GM20431 (cell line): ENCODE measurements at regions not wholly inside any gene's neighbourhood (a gene's known extent, or its start where the extent isn't known, plus 50 kb on each side); places are given as distances from the start of the nearest gene placed in this dataset.

Source experiments
- in situ Hi-C: fragments of 300-500 bp; cut with MseI, MboI; formaldehyde crosslinking; loops from one replicate; pipeline ENCODE4 v1.15.0; 2020; ENCODE audit warnings: low sequenced_read_pairs; ENCODE audit not compliant: unreplicated experiment

- in situ Hi-C loops = no loop called here
Measured at GRCh38 chr1:218785928-218786327, 387.8 kb upstream of the LYPLAL1 start.

- in situ Hi-C loops = no loop called here
Measured at GRCh38 chr1:218787826-218788225, 385.9 kb upstream of the LYPLAL1 start.

GRCh38 chr1:218796773-218797172 lies 376.9 kb upstream of the LYPLAL1 start:
- in situ Hi-C loops = no loop called here

GRCh38 chr1:218802799-218803198 lies 370.9 kb upstream of the LYPLAL1 start:
- in situ Hi-C loops = no loop called here

DNA sequence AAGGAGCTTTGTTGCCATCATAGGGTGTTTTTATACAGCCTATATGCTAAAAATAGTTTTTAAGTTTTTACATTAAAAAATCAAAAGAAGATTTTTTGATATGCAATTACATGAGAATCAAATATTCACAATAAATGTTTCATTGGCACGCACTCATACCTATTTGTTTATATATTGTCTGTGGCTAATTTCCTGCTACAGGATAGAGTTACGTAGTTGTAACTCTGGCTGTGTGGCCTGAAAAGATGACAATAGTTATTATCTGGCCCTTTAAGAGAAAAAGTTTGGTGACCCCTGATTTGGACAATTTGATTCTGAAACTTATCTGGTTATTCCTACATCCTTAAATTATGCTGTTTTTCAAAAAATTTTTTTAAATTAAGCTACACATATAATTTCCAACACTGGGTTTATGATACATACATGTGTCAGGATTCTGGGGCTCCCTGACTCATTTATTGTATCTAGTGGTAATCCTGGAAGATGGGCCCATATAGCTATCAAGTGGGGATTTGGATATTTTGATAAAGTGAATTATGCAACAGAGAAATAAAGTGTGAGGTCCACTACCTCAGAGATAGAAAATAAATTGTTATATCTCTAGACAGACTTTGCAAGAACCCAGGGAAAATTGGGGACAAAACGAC lies 370.2 kb upstream of the LYPLAL1 start:
- in situ Hi-C loops = no loop called here

DNA sequence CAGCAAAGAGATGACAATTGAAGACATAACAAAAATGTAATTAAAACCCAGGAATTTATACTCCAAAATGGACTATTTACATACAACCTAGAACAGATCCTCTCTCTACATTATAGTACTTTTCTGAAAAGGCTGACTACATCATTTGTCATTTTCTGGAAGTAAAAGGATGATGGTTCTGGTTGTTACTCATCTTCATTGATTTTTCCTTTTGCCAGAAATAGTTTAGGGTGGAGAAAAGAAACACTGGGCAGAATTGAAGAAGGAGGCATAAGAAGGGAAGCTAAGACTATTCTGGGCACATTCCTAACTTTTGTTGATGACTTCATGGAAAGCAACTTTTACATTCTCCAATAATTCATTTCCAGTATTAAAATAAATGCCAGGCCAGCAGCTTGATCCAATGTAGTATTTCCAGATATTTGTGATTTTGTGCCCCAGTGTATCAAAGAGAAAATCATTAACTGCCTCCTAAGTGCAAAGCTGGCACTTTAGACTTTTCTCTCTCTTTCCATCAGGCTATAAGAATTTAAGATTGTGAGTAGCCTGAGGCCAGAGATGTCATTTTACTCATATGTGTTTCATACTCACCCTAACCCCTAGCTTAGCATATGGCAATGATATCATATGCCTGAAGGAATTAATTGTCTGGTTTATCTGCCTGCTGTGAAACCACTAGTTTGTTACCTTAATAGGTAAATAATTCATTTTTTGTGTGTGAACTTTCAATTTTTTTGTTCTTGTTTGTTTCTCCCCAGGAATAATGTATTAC lies 369.5 kb upstream of the LYPLAL1 start:
- in situ Hi-C loops = no loop called here

DNA sequence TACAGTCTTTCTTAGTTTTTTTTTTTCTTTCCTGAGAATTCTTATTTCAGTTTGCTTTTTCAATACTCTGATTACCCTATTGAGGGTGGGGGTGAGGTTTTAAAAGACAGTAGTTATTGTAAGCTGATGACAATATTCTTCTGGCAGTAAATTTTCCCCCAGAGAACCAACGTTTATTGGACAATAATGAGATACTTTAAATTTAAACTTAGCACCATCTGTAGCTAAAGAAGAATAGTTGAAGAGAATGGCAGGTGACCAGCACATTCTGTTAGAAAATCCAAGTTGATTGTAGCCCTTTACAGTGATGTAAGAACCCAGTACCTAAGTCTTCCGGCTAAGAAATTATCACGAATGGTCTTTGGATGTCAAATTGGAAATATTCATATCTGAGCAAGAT lies 364.6 kb upstream of the LYPLAL1 start:
- in situ Hi-C loops = no loop called here

DNA sequence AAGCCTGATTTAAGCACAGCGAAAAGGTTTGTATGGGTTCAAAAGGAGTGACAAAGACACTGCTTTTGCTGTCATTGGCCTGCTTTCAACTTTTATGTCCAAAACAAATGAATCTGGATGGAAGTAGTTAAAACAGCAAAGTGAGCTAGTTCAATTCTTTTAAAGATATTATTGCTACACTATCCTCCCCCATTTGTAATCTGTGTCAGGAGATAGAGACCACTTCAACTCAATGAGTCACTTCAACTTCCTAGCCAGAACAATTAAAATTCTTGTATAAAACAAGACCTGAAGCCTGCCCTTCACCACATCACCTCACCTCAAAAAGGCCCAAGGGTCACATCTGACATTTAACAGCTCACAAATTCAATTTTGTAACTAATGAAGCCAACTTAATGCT lies 364.1 kb upstream of the LYPLAL1 start:
- in situ Hi-C loops = no loop called here

DNA sequence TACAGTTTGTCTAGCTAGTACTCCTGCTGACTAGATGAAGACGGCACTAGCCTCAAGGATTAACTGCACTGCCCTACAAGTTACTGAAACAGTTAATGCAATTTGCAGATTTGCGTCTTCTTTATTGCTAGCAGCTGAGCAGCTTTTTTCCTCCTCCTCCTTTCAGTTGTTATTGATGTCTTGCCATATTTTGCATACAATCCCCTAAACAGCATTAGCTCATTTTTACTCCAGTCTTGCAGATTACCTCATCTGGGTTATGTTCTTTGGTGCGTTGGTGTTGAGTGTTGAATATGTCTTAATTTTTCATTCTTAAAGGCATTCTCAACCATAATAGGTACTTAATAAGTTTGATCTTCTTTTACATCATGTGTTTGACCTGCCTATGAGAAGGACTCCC lies 363.4 kb upstream of the LYPLAL1 start:
- in situ Hi-C loops = no loop called here

- in situ Hi-C loops = no loop called here
Measured at GRCh38 chr1:218811497-218811896, 362.2 kb upstream of the LYPLAL1 start.

- in situ Hi-C loops = no loop called here
Measured at GRCh38 chr1:218812360-218812759, 361.3 kb upstream of the LYPLAL1 start.

DNA sequence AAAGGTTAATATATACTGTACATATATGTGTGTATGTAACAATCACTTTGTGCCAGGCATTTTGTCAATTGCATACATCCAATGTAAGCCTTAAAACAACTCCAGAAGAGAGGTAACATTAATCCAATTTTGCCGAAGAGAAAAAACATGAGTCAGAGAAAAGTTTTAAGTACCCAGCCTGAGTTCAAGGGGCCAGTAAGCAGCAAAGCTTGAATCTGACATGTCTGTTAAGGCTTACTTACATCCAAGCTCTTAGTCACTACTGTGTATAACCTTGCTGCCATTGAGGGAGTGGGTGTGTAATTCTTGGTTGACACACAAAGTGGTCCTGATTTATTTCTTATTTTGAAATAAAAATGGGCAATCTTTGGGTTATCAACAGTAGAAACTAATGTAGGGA lies 360.4 kb upstream of the LYPLAL1 start:
- in situ Hi-C loops = no loop called here

DNA sequence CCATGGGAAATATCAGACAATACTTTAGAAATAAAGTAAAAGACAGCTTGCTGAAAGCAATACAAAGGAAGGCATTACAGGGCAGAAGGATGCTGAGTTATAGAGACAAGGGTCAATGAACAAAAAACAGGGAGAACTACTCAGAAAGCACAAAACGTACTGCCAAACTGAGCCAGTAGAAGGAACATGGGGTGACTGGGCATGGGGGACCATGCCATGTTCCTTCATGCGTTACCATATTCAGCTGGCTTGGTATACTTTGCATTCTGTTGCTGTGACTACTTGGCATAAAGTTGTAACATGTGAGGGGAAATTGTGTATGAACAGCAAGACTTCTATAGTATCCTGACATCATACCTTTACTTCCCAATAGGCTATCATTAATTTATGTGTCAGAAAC lies 358.6 kb upstream of the LYPLAL1 start:
- in situ Hi-C loops = no loop called here

DNA sequence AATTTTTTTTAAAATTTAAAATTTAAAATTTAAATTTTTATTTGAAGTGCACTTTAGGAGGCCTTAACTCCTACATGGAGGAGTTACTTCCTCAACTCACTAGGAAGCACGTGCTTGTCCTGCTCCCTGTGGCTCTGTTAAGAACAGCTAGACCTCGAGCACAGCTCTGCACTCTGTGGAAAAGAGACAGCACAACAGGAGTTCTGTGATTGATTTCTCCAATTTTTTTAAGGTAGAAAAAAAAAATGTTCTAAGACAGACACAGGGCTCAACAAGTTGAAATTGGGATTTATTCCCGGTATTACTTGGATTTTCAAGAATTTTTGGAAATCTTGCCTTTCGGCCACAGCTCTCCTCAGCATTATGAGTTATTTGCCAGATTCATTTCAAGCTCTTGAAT lies 356.6 kb upstream of the LYPLAL1 start:
- in situ Hi-C loops = no loop called here

- in situ Hi-C loops = no loop called here
Measured at GRCh38 chr1:218817691-218818465, 355.8 kb upstream of the LYPLAL1 start.

- in situ Hi-C loops = no loop called here
Measured at GRCh38 chr1:218823291-218823900, 350.3 kb upstream of the LYPLAL1 start.

DNA sequence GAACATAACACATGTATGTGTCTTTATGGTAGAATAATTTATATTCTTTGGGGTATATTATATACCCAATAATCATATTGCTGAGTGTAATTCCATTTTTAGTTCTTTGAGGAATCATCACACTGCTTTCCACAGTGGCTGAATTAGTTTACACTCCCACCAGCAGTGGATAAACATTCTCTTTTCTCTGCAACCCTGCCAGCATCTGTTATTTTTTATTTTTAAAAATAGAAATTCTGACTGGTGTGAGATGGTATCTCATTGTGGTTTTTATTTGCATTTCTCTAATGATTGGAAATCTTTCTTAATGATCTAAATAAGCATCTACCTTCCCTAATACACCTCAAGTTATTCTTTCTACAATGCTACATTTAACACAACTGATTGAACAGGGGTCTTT lies 346.2 kb upstream of the LYPLAL1 start:
- in situ Hi-C loops = no loop called here

DNA sequence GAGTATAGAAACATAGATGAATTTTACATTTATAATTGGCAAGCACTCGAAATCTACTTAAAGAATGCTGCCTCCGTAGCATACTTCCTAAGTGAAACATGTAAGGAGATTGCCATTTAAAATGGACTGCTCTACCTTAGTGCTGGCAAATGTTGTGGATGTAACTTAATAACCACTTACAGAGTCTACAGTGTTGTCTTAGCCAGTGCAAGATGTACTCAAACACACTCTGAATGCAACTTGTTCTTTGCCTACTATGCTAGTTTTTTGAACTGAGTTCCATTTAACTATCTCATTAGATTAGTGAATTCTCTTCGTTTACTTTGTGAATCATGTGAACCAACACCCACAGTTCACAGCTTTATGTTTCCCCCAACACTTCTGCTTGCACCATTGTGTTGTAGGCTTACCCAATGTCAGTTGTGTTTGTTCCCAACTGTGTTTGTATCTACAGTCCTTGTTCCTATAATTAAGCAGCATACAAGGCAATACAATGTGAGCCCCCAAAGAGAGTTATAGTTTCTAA lies 345.5 kb upstream of the LYPLAL1 start:
- in situ Hi-C loops = no loop called here

GRCh38 chr1:218829097-218829496 lies 344.6 kb upstream of the LYPLAL1 start:
- in situ Hi-C loops = no loop called here

DNA sequence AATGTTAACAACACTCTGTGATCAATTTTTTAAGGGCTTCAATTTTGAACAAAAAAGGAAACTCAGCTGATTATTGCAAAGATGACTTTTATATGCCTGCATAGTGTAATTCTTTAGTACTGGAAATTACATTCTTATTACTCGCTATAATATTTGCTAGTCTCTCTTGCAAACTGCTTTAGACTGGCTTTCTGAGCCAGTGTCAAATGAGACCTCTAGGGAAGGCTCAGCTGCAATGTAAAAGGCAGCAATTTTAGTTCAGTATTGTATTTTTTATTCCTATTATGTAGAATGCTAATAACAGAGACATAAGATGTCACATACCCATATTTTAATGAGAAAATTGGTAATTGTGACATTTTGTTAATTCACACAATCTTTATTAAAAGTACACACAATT lies 338.1 kb upstream of the LYPLAL1 start:
- in situ Hi-C loops = no loop called here
